ENCODE measurements at regions not wholly inside any gene's neighbourhood (a gene's known extent, or its start where the extent isn't known, plus 50 kb on each side); places are given as distances from the start of the nearest gene placed in this dataset.

GRCh38 chr22:47940211-47940610, 1177.8 kb downstream of the TBC1D22A start:
- TF ChIP-seq, protein P1, sequence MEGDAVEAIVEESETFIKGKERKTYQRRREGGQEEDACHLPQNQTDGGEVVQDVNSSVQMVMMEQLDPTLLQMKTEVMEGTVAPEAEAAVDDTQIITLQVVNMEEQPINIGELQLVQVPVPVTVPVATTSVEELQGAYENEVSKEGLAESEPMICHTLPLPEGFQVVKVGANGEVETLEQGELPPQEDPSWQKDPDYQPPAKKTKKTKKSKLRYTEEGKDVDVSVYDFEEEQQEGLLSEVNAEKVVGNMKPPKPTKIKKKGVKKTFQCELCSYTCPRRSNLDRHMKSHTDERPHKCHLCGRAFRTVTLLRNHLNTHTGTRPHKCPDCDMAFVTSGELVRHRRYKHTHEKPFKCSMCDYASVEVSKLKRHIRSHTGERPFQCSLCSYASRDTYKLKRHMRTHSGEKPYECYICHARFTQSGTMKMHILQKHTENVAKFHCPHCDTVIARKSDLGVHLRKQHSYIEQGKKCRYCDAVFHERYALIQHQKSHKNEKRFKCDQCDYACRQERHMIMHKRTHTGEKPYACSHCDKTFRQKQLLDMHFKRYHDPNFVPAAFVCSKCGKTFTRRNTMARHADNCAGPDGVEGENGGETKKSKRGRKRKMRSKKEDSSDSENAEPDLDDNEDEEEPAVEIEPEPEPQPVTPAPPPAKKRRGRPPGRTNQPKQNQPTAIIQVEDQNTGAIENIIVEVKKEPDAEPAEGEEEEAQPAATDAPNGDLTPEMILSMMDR (IDR thresholded peaks at IDR 0.05) = no peak
- TF ChIP-seq POLR2AphosphoS5 (IDR thresholded peaks at IDR 0.05; ENCODE audit: low read depth, low read length) (no peak), SIN3A (IDR thresholded peaks at IDR 0.05; ENCODE audit: borderline replicate concordance, insufficient read depth, low read depth, low read length) (no peak)
- TF ChIP-seq, protein P2, sequence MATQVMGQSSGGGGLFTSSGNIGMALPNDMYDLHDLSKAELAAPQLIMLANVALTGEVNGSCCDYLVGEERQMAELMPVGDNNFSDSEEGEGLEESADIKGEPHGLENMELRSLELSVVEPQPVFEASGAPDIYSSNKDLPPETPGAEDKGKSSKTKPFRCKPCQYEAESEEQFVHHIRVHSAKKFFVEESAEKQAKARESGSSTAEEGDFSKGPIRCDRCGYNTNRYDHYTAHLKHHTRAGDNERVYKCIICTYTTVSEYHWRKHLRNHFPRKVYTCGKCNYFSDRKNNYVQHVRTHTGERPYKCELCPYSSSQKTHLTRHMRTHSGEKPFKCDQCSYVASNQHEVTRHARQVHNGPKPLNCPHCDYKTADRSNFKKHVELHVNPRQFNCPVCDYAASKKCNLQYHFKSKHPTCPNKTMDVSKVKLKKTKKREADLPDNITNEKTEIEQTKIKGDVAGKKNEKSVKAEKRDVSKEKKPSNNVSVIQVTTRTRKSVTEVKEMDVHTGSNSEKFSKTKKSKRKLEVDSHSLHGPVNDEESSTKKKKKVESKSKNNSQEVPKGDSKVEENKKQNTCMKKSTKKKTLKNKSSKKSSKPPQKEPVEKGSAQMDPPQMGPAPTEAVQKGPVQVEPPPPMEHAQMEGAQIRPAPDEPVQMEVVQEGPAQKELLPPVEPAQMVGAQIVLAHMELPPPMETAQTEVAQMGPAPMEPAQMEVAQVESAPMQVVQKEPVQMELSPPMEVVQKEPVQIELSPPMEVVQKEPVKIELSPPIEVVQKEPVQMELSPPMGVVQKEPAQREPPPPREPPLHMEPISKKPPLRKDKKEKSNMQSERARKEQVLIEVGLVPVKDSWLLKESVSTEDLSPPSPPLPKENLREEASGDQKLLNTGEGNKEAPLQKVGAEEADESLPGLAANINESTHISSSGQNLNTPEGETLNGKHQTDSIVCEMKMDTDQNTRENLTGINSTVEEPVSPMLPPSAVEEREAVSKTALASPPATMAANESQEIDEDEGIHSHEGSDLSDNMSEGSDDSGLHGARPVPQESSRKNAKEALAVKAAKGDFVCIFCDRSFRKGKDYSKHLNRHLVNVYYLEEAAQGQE (IDR thresholded peaks at IDR 0.05; ENCODE audit: insufficient read depth in 1 of 2, low read depth in 2 of 2, low read length in 1 of 2) = no peak

Data from Panc1 (cell line).